Heart left ventricle (tissue), 13 donors: ENCODE measurements at regions not wholly inside any gene's neighbourhood (a gene's known extent, or its start where the extent isn't known, plus 50 kb on each side); places are given as distances from the start of the nearest gene placed in this dataset.

Source experiments
- CTCF ChIP-seq, 12 donors: fragments of 200-600 bp; sonication (generic) in 4 of 12; IDR thresholded peaks; one replicate each; pipeline versions ENCODE4 v1.5.0 to v1.8.0; 2018 to 2022; ENCODE audit warnings: antibody characterized with exemption in 12 of 12, mild to moderate bottlenecking in 5 of 12
- POLR2A ChIP-seq, 2 donors: fragments of 450-650 bp; IDR thresholded peaks; one replicate each; pipeline ENCODE4 v1.6.1; 2017; ENCODE audit warnings: antibody characterized with exemption in 2 of 2, mild to moderate bottlenecking in 2 of 2, moderate library complexity in 2 of 2
- donor health status: ischemic (EF 13 %, LVEDD 7.1; RV severe dilation, severe dysfunction).
- donor health status: DM: no; HTN: yes; CAD: no.
- donor health status: DM: no; HTN: no; CAD: no.
- donor health status: ischemic (EF 25% LVEDD 6.9; RV normal size, moderate dysfunction).
- donor health status: ischemic (EF 25% LVEDD 5.7; RV mildly dilated, moderate dysfunction).
- donor health status: ischemic (EF 35%, LVEDD 5.7; RV mildly dilated, moderate dysfunction).
- donor health status: nonischemic (EF 11% LVEDD 7.7; RV severe dilation, severe dysfunction).
- donor health status: DM: yes; HTN: yes; CAD: no.
- donor health status: PGD.
- donor health status: ischemic (EF 29% LVEDD 5.4; RV normal size, mild dysfunction).
- donor health status: nonischemic (EF 23%, LVEDD 6.1; RV moderate dilation, normal function).

GRCh38 chr10:126777714-126778113, 107.2 kb upstream of the C10orf90 start:
- no peak for TF ChIP-seq CTCF (IDR thresholded peaks at IDR 0.05)
- no peak for TF ChIP-seq POLR2A (IDR thresholded peaks at IDR 0.05)
